ENCODE measurements at regions not wholly inside any gene's neighbourhood (a gene's known extent, or its start where the extent isn't known, plus 50 kb on each side); places are given as distances from the start of the nearest gene placed in this dataset.
"Not testable (repeated sequence)": the region's sequence is repeated elsewhere in the genome, so short reads cannot be mapped to it uniquely, and the experiment has no call there.

DNA sequence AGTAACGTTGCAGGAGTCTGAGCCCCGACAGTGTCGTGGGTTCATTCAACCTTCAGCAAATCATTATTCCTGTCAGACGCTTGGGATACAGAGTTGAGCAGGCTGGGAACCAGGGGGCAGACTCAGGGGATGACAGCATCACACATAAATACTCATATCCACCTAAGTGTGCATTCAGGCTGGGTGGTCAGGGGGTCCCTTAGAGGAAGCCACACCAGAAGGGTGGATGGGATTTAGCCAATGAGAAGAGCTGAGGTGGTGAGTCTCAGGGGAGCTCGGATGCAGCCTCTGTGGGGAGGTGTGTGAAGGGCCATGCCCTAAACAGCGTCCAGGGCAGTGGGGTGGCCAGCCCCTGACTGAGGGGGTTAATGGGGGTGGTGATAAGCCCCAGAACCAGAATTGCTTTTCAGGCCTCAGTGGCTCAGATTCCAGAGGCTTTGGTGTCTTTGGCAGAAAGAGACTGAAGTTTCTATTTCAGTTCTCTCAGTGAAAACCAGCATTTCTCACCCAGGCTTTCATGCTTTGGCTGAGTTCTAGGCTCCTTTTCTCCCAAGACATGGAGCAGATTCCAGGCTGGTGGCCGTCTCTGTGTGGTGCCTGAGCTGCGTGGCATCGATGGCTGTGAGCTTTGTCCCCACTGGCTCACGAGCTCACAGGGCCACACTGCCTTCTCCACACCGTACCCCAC lies 83.9 kb upstream of the CLDN5 start:
- Mint-ChIP-seq H3K27ac (peak overlapping the region; percentile 44), H3K27me3 (no peaks in the 10 kb centered on the region), H3K4me3 (no peak overlapping the region), H3K4me1 (ENCODE audit: low read depth) (peaks cover 54% of the 10 kb centered on the region), H3K9me3 (no peaks in the 10 kb centered on the region), H3K36me3 (ENCODE audit: low read depth) (no peaks in the 10 kb centered on the region)
- DNase-seq = no peak

DNA sequence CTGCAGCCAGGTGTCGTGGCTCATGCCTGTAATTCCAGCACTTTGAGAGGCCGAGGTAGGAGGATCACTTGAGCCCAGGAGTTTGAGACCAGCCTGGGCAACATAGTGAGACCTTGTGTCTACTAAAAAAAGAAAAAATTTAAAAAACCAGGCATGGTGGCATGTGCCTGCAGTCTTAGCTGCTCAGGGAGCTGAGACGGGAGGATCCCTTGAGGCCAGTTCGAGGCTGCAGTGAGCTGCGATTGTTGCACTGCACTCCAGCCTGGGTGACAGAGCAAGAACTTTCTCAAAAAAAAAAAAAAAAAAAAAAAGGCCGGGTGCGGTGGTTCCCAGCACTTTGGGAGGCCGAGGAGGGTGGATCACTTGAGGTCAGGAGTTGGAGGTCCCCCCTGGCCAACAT lies 85.5 kb upstream of the CLDN5 start:
- H3K9me3 Mint-ChIP-seq; H3K4me3 Mint-ChIP-seq; H3K36me3 Mint-ChIP-seq (ENCODE audit: low read depth); H3K27ac Mint-ChIP-seq; DNase-seq; H3K27me3 Mint-ChIP-seq: not testable (repeated sequence)
- peaks cover 49% of the 10 kb centered on the region for H3K4me1 Mint-ChIP-seq (ENCODE audit: low read depth)

DNA sequence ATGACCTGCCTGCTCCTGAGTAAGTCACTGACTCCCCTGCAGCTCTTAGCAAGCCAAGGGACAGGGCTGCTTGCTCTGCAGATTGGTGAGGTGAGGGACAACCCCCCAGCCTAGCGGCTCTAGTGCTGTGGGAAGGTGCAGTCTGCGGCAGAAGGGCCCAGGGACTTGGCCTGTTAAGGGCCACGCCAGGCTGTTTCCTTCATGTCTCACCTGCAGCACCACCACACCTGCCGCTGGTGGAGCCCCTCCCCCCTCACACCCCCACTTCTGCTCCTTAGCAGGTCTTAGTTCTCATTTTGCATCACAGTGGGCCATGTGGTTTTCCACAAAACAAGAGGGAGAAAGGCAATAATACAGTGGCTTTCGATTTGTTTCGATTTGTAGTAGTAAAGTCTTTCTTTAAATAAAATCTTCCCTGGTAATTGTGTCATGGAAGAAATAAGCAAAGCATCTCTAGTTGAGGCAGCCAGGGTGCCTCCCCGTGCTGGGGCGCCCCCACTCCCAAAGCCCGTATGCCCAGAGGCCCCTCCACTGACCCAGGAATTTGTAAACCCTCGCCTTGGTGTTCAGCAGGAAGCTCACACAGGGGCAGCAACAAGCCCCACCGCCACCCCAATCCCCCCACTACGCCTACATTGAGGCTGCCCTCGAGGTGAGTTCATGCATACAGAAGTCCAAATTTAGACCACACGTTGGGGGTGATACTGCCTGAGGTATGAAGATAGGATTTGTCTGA lies 86.5 kb upstream of the CLDN5 start:
- peaks cover 49% of the 10 kb centered on the region for H3K4me1 Mint-ChIP-seq (ENCODE audit: low read depth)
- H3K27me3 Mint-ChIP-seq = no peaks in the 10 kb centered on the region
- peak; percentile 61 for DNase-seq
- H3K27ac Mint-ChIP-seq = peak overlapping the region; percentile 67
- H3K36me3 Mint-ChIP-seq (ENCODE audit: low read depth) = no peaks in the 10 kb centered on the region
- peak overlapping the region; percentile 20 for H3K4me3 Mint-ChIP-seq
- no peaks in the 10 kb centered on the region for H3K9me3 Mint-ChIP-seq

DNA sequence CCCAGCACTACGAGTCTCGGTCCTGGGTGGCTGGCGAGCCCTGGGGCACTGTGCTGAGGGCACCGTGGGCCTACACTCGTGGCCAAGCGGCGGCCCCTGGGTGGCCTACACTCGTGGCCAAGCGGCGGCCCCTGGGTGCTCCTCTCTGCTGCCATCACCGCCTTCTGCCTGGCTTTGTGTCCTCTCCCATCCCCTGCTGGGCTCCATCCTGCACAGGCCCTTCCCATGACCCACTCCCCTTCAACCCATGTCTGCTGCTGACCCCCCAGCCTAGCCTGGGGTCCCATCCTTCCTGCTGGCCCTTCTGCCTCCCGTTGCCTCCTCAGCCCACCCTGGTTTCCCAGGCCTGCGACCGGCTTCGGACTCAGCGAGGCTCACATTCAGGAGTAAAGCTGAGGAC lies 87.4 kb upstream of the CLDN5 start:
- no peak for DNase-seq
- H3K4me3 Mint-ChIP-seq = no peak overlapping the region
- peaks cover 42% of the 10 kb centered on the region for H3K4me1 Mint-ChIP-seq (ENCODE audit: low read depth)
- H3K27ac Mint-ChIP-seq = no peak overlapping the region
- H3K27me3 Mint-ChIP-seq = no peaks in the 10 kb centered on the region
- H3K36me3 Mint-ChIP-seq (ENCODE audit: low read depth) = no peaks in the 10 kb centered on the region
- no peaks in the 10 kb centered on the region for H3K9me3 Mint-ChIP-seq

DNA sequence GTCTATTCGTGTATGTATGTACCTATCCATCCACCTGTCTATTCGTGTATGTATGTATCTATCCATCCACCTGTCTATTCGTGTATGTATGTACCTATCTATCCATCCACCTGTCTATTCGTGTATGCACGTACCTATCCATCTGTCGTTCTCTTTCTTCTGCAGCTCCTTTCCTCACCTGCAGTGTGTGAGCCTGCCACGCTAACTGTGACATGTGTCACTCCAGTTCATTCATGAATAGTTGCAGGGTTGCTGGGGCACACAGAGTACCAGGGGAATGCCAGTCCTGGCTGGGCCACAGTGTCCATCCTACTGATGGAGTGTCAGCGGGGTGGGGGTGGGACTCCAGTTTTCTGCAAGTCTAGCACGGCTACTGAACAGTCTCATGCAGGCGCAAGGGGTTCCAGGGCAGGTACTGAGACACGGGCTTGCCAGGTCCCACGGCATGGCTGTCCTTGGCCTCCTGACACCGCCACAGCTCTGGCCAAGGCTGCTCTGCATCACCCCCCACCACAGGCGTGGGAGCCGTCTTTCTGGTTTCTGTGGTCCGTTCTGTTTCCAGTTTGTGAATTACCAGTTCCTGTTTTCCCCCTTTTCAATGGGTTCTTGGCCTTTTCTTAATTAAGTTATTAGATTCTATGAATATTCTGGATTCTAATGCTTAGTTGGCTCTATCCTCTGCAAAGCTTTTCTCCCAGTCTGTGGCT lies 88.8 kb upstream of the CLDN5 start:
- Mint-ChIP-seq H3K27me3 (no peaks in the 10 kb centered on the region), H3K27ac (no peak overlapping the region)

DNA sequence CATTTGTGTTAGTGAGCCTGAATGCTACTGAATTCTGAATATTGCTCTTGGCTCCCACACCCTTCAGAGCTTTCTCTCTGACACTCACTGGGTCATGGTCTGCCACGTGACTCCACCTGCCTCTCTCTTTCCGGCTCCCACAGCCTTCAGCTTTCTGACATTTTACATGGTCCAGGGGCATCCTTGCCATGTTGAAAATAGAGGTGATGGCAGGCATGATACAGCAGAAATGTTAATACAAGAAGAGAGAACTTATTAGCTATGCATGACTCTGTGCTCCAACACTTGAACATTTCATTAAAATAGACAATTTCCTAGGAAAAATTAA lies 90.3 kb upstream of the CLDN5 start:
- Mint-ChIP-seq H3K9me3 (no peaks in the 10 kb centered on the region), H3K4me1 (ENCODE audit: low read depth) (peaks cover 25% of the 10 kb centered on the region), H3K36me3 (ENCODE audit: low read depth) (no peaks in the 10 kb centered on the region), H3K27me3 (no peaks in the 10 kb centered on the region), H3K27ac (no peak overlapping the region), H3K4me3 (no peak overlapping the region)
- DNase-seq = no peak

More for the DNA sequence above, 88.8 kb upstream of the CLDN5 start:
- DNase-seq = no peak
- Mint-ChIP-seq H3K4me1 (ENCODE audit: low read depth) (peaks cover 30% of the 10 kb centered on the region), H3K4me3 (no peak overlapping the region), H3K36me3 (ENCODE audit: low read depth) (no peaks in the 10 kb centered on the region), H3K9me3 (no peaks in the 10 kb centered on the region)

DNA sequence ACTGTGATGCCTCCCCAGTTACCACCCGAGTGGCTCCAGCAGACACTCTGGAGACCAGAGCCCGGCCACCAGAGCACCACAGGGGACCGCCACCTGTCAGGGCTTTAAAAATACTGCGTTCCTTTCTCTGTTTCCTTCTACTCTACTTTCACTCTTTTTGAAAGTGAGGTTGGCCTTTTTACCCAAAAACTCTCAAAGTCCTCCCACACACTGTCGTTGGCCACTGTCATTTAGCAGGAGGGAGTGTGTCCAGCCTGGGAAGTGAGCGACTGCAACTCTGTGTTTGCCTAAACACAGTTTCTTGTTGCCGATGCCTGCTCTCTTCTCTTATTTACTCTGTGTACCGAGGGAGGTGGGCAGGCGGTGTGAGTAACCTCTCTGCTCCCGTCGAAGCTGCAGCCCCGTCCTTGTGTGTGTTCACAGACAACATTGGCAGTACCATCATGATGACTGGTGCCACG lies 90.8 kb upstream of the CLDN5 start:
- no peak for DNase-seq
- no peaks in the 10 kb centered on the region for H3K9me3 Mint-ChIP-seq
- no peak overlapping the region for H3K4me3 Mint-ChIP-seq
- H3K27me3 Mint-ChIP-seq = no peaks in the 10 kb centered on the region
- H3K36me3 Mint-ChIP-seq (ENCODE audit: low read depth) = no peaks in the 10 kb centered on the region
- peaks cover 28% of the 10 kb centered on the region for H3K4me1 Mint-ChIP-seq (ENCODE audit: low read depth)
- no peak overlapping the region for H3K27ac Mint-ChIP-seq

DNA sequence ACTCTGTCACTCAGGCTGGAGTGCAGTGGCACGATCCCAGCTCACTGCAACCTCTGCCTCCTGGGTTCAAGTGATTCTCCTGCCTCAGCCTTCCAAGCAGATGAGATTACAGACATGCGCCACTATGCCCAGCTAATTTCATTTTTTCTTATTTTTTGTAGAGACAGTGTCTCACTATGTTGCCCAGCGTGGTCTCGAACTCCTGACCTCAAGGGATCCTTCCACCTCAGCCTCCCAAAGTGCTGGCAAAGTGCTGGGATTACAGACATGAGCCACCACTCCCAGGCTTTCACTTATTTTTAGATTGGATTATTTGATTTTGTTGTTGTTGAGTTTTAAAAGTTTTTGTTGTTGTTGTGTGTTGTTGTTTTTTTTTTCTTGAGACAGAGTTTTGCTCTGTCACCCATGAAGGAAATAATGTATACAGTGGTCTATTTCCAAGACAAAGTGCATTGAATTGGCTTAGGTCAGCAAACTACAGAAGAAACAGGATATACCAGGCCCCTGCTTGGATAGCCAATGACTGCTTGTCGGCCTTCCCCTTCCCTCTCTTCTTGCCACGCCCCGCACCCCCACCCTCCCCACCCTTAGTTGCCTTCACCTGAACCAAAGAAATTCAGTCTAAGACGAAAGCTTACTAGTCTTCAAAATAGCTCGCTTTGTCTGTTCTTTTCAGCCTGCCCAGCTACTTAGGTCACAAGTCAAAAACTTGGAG lies 91.8 kb upstream of the CLDN5 start:
- Mint-ChIP-seq H3K4me1 (ENCODE audit: low read depth) (peaks cover 18% of the 10 kb centered on the region), H3K9me3 (no peaks in the 10 kb centered on the region), H3K36me3 (ENCODE audit: low read depth) (no peaks in the 10 kb centered on the region), H3K27me3 (no peaks in the 10 kb centered on the region), H3K4me3 (no peak overlapping the region), H3K27ac (no peak overlapping the region)
- no peak for DNase-seq

DNA sequence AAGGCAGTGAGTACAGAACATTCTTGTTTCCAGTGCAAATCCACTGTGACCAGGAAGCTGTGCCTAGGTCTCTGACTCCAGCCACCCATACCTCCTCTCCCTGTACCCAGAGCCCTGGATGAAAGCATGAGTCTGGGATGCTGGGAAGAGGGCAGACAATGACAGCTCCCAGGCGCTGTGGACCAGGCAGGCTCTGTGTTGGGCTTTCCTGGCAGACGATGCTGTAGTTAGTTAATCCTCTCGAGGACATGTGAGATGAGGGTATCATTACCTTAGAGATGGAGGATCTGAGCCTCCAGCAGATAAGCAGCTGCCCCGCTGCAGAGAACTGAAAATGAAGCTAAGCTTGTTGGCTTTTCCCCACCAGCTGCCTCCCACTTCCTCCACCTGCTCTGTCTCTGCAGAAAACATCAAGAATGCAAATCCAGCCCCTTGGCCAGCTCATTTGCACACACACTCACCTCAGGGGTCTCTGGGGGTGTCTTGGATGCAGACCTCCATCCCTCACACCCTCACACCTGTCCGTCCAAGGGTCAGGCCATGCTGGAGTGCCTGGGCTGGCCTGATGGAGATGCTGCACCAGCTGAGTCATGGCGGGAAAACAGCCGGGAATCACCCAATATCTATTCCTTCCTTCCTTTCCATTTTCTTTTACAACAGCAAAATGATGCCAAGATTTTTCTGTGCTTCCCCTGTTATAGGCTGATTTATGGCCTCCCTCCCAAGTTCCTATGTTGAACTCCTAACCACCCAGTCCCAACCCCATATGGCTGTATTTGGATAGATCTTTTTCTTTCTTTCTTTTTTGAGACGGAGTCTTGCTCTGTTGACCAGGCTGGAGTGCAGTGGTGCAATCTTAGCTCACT lies 94.9 kb upstream of the SEPTIN5 start:
- Mint-ChIP-seq H3K27ac (no peak overlapping the region), H3K27me3 (no peaks in the 10 kb centered on the region), H3K36me3 (ENCODE audit: low read depth) (no peaks in the 10 kb centered on the region), H3K9me3 (no peaks in the 10 kb centered on the region), H3K4me3 (no peak overlapping the region), H3K4me1 (ENCODE audit: low read depth) (peaks cover 14% of the 10 kb centered on the region)
- no peak for DNase-seq

DNA sequence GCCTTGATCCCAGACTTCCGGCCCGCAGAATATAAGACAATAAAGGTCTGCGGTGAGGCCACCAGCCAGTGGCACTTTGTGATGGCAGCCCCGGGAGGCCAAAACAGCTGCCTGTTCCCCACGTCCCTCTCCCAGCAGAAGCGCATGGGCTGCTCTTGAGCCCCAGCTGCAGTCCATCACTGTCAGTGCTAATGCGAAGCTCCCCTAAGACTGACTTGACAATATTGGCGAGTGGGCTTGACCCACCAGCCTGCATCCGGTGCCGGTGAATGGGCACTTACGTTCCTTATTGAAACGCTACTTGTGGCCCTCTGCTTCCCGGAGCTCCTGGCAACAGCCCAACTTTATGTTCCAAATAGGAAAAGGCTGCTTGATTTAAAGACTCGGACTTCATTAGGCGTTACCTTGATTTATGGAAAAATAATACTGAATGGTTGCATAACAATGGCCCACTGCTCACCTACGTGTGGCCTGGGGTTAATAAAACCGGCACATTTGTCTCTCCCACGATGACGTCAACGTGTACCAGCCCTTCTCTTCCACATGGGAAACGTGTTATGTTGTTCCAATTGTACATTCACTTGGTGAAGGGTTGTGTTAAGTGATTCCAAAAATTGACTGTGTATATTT lies 93.4 kb upstream of the SEPTIN5 start:
- Mint-ChIP-seq H3K4me3 (no peak overlapping the region), H3K27me3 (no peaks in the 10 kb centered on the region), H3K9me3 (no peaks in the 10 kb centered on the region), H3K27ac (no peak overlapping the region), H3K4me1 (ENCODE audit: low read depth) (peaks cover 13% of the 10 kb centered on the region), H3K36me3 (ENCODE audit: low read depth) (no peaks in the 10 kb centered on the region)
- no peak for DNase-seq

DNA sequence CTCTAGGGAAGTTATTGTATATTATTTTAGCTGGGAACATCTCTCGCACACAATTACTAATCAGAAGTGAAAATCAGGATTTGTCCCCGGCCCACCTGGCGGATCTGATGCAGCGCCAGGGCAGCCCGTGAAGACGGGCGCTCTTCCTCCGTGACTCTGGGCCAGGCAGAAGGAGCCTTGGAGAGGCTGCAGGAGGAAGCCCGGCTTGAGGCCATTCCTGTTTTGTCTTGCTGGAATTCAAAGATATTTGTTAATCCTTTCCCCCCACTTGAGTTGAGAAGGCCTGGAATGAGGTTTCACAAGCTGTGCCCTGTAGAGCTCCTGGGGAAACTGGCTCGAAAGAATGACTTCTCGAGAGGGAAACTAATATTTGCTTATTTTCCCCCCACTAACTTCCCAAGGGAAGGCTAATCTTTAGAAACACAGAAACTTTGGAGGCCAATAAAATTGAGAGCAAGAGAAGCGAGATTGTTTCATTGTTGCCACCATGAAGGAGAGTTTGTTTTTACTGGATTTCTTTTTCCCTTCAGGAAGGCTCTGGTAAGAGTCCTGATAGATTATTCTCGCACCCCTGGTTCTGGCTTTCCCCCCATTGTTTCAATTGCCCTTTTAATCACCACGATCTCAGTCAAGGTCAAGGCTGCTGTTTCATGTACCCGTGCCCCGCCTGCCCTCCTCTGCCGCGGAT lies 92.8 kb upstream of the SEPTIN5 start:
- Mint-ChIP-seq H3K36me3 (ENCODE audit: low read depth) (no peaks in the 10 kb centered on the region), H3K9me3 (no peaks in the 10 kb centered on the region), H3K4me3 (no peak overlapping the region), H3K4me1 (ENCODE audit: low read depth) (peaks cover 13% of the 10 kb centered on the region), H3K27me3 (no peaks in the 10 kb centered on the region), H3K27ac (no peak overlapping the region)
- DNase-seq = no peak

DNA sequence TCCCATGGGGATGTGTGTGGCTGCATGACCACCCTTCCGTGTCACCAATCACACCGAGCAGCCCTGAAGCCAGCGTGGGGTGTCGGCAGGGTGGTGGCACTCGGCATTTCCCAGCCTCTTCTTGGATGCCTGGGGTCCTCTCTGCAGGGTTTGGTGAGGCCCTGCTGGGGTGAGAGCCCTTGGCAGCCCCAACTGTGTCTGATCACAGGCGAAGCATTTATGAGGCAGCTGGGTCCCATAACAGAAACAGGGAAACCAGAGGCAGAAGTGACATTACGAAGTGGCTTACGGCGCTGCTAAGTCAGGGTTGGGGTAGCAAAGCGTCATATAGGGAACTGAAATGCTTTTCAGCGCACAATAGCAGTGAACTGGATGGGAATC lies 92.3 kb upstream of the SEPTIN5 start:
- Mint-ChIP-seq H3K27me3 (no peaks in the 10 kb centered on the region), H3K36me3 (ENCODE audit: low read depth) (no peaks in the 10 kb centered on the region), H3K9me3 (no peaks in the 10 kb centered on the region), H3K4me1 (ENCODE audit: low read depth) (peaks cover 13% of the 10 kb centered on the region), H3K27ac (no peak overlapping the region), H3K4me3 (no peak overlapping the region)
- DNase-seq = no peak

DNA sequence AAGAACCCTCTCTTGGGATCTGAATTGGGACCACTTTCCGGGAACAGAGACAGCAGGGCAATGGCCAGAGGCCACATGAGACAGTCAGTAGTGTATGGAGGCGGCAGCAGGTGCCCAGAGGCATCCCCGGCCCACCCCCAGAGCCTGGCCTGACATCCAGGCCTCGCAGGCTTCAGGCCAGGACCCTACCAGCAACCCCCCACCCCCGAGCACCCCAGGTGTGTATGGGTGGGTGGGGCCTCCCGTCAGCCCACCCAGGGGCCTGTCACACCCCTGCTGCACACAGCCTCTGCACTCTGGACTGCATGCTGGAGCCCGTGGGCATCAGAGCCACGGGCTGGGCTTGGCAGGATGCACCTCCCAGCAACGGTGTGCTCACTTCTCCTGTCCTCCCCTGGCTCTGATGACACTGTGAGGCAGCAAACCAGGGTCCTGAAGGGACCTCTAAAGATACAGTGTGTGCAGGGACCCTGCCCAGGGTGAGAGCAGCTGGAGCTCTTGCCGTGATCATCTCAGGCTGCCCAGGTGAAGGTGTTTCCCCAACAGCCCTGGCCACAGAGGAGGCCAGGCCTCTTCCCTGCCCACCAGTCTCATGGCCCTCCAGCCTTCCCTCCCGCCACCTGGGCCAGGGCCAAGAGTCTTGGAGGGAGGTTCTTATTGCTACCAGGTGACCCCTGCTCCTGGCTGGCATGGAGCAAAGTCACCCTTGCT lies 88.8 kb upstream of the SEPTIN5 start:
- DNase-seq = no peak
- Mint-ChIP-seq H3K9me3 (no peaks in the 10 kb centered on the region), H3K27me3 (peaks cover 3% of the 10 kb centered on the region), H3K4me3 (no peak overlapping the region), H3K36me3 (ENCODE audit: low read depth) (no peaks in the 10 kb centered on the region), H3K27ac (no peak overlapping the region), H3K4me1 (ENCODE audit: low read depth) (peaks cover 2% of the 10 kb centered on the region)
